Posterior cingulate gyrus (tissue), 11 donors: ENCODE measurements at regions not wholly inside any gene's neighbourhood (a gene's known extent, or its start where the extent isn't known, plus 50 kb on each side); places are given as distances from the start of the nearest gene placed in this dataset.

ENCODE experiments used
- DNase-seq, 10 donors: peaks; one replicate each; pipeline versions ENCODE4 v3.0.0 to v3.0.0-alpha.2; 2020 to 2021; ENCODE audit warnings: mixed read lengths in 3 of 10
- intact Hi-C: fragments of 100-400 bp; cut with DNase I; formaldehyde crosslinking; loops from one replicate; pipeline ENCODE4 v1.15.1; 2023

GRCh38 chr9:134967547-134967930 lies 49.8 kb upstream of the FCN1 start:
- intact Hi-C loops: no loop called here
- peak in 9 of 10 donors; percentile 4 to 95 (median 59) for DNase-seq

- DNase-seq: peak in 3 of 10 donors; percentile 4 to 75 (median 71)
- intact Hi-C loops: no loop called here
Observed at GRCh38 chr9:134968011-134968822, 50.5 kb upstream of the FCN1 start.

GRCh38 chr9:134968823-134969090 lies 51.0 kb upstream of the FCN1 start:
- peak in 1 of 10 donors; percentile 48 for DNase-seq
- intact Hi-C loops: no loop called here

GRCh38 chr9:134969156-134970045 lies 51.7 kb upstream of the FCN1 start:
- peak in 2 of 10 donors; percentile 1 to 37 for DNase-seq
- intact Hi-C loops: no loop called here

GRCh38 chr9:134970198-134970597 lies 52.5 kb upstream of the FCN1 start:
- intact Hi-C loops: no loop called here
- DNase-seq: no peak

GRCh38 chr9:134970719-134971118 lies 53.0 kb upstream of the FCN1 start:
- intact Hi-C loops: no loop called here
- no peak for DNase-seq

- intact Hi-C loops: no loop called here
- DNase-seq: peak in 1 of 10 donors; percentile 49
Observed at GRCh38 chr9:134971196-134971595, 53.5 kb upstream of the FCN1 start.

GRCh38 chr9:134971696-134972095 lies 54.0 kb upstream of the FCN1 start:
- peak in 1 of 10 donors; percentile 26 for DNase-seq
- intact Hi-C loops: no loop called here

GRCh38 chr9:134972140-134972539 lies 54.4 kb upstream of the FCN1 start:
- peak in 3 of 10 donors; percentile 2 to 69 (median 17) for DNase-seq
- intact Hi-C loops: no loop called here

GRCh38 chr9:134975253-134975652 lies 57.5 kb upstream of the FCN1 start:
- no peak for DNase-seq
- intact Hi-C loops: no loop called here

- no peak for DNase-seq
- intact Hi-C loops: no loop called here
Observed at GRCh38 chr9:134976403-134976802, 58.7 kb upstream of the FCN1 start.

- no peak for DNase-seq
- intact Hi-C loops: no loop called here
Observed at GRCh38 chr9:134978272-134978671, 60.6 kb upstream of the FCN1 start.

- intact Hi-C loops: no loop called here
- DNase-seq: peak in 1 of 10 donors; percentile 42
Observed at GRCh38 chr9:134980516-134980915, 62.8 kb upstream of the FCN1 start.

- intact Hi-C loops: no loop called here
- peak in 1 of 10 donors; percentile 29 for DNase-seq
Observed at GRCh38 chr9:134980991-134981390, 63.3 kb upstream of the FCN1 start.

- intact Hi-C loops: no loop called here
- DNase-seq: peak in 2 of 10 donors; percentile 16 to 17
Observed at GRCh38 chr9:134981829-134982228, 64.1 kb upstream of the FCN1 start.

- peak in 2 of 10 donors; percentile 34 to 59 for DNase-seq
- intact Hi-C loops: no loop called here
Observed at GRCh38 chr9:134982311-134982710, 64.6 kb upstream of the FCN1 start.

- intact Hi-C loops: no loop called here
- peak in 3 of 10 donors; percentile 6 to 74 (median 67) for DNase-seq
Observed at GRCh38 chr9:134983074-134983473, 65.4 kb upstream of the FCN1 start.

GRCh38 chr9:134983506-134984371 lies 66.0 kb upstream of the FCN1 start:
- intact Hi-C loops: no loop called here
- peak in 3 of 10 donors; percentile 4 to 49 (median 38) for DNase-seq

GRCh38 chr9:134984372-134985265 lies 66.9 kb upstream of the FCN1 start:
- intact Hi-C loops: no loop called here
- DNase-seq: peak in 3 of 10 donors; percentile 5 to 63 (median 44)

- intact Hi-C loops: no loop called here
- DNase-seq: peak in 1 of 10 donors; percentile 29
Observed at GRCh38 chr9:134985451-134985850, 67.7 kb upstream of the FCN1 start.
